Glutamatergic neuron (in vitro differentiated cells): ENCODE measurements at regions not wholly inside any gene's neighbourhood (a gene's known extent, or its start where the extent isn't known, plus 50 kb on each side); places are given as distances from the start of the nearest gene placed in this dataset.
"Not testable (repeated sequence)": the region's sequence is repeated elsewhere in the genome, so short reads cannot be mapped to it uniquely, and the experiment has no call there.

Source experiments
- DNase-seq: peaks from one replicate; pipeline ENCODE4 v3.0.0; 2022
- H3K27ac Mint-ChIP-seq: one replicate; pipeline ENCODE4 v1.8.0; 2020; ENCODE audit warnings: mild to moderate bottlenecking, mixed read lengths, inconsistent platforms; ENCODE audit not compliant: unreplicated experiment
- H3K27me3 Mint-ChIP-seq: one replicate; pipeline ENCODE4 v1.8.0; 2020; ENCODE audit warnings: mild to moderate bottlenecking, moderate library complexity, mixed read lengths, inconsistent platforms; ENCODE audit not compliant: unreplicated experiment
- H3K36me3 Mint-ChIP-seq: one replicate; pipeline ENCODE4 v1.8.0; 2020; ENCODE audit warnings: mild to moderate bottlenecking, mixed read lengths, inconsistent platforms; ENCODE audit not compliant: unreplicated experiment
- H3K4me1 Mint-ChIP-seq: one replicate; pipeline ENCODE4 v1.8.0; 2020; ENCODE audit warnings: mild to moderate bottlenecking, low read depth, mixed read lengths, inconsistent platforms; ENCODE audit not compliant: unreplicated experiment
- H3K4me3 Mint-ChIP-seq: one replicate; pipeline ENCODE4 v1.8.0; 2020; ENCODE audit warnings: mild to moderate bottlenecking, mixed read lengths, inconsistent platforms; ENCODE audit not compliant: unreplicated experiment
- H3K9me3 Mint-ChIP-seq: one replicate; pipeline ENCODE4 v1.8.0; 2020; ENCODE audit warnings: mild to moderate bottlenecking, moderate library complexity, mixed read lengths, inconsistent platforms; ENCODE audit not compliant: unreplicated experiment
- CTCF ChIP-seq: fragments of 200-600 bp; sonication (generic); IDR thresholded peaks from one replicate; pipeline ENCODE4 v1.5.0; 2021; ENCODE audit not compliant: partially characterized antibody, unreplicated experiment

GRCh38 chr13:74243637-74244526 lies 109.7 kb upstream of the KLF12 start:
- no peaks in the 10 kb centered on the region for H3K27me3 Mint-ChIP-seq
- no peak overlapping the region for H3K27ac Mint-ChIP-seq
- TF ChIP-seq CTCF, result no peak
- H3K4me1 Mint-ChIP-seq, result peaks cover 3% of the 10 kb centered on the region
- no peak for DNase-seq
- peaks cover 1% of the 10 kb centered on the region for H3K9me3 Mint-ChIP-seq
- H3K36me3 Mint-ChIP-seq, result peaks cover 9% of the 10 kb centered on the region
- H3K4me3 Mint-ChIP-seq, result no peak overlapping the region

GRCh38 chr13:74241343-74241742 lies 107.1 kb upstream of the KLF12 start:
- H3K27me3 Mint-ChIP-seq, H3K4me3 Mint-ChIP-seq, H3K27ac Mint-ChIP-seq, H3K4me1 Mint-ChIP-seq, H3K36me3 Mint-ChIP-seq, H3K9me3 Mint-ChIP-seq, DNase-seq: not testable (repeated sequence)

GRCh38 chr13:74230984-74231501 lies 96.8 kb upstream of the KLF12 start:
- no peak for DNase-seq
- no peaks in the 10 kb centered on the region for H3K4me1 Mint-ChIP-seq
- no peak overlapping the region for H3K4me3 Mint-ChIP-seq
- no peaks in the 10 kb centered on the region for H3K27me3 Mint-ChIP-seq
- no peaks in the 10 kb centered on the region for H3K9me3 Mint-ChIP-seq
- peaks cover 4% of the 10 kb centered on the region for H3K36me3 Mint-ChIP-seq
- TF ChIP-seq CTCF, result no peak
- H3K27ac Mint-ChIP-seq, result no peak overlapping the region

GRCh38 chr13:74229242-74229641 lies 95.0 kb upstream of the KLF12 start:
- no peaks in the 10 kb centered on the region for H3K27me3 Mint-ChIP-seq
- TF ChIP-seq CTCF, result no peak

GRCh38 chr13:74227476-74228158 lies 93.4 kb upstream of the KLF12 start:
- no peak overlapping the region for H3K27ac Mint-ChIP-seq
- no peak overlapping the region for H3K4me3 Mint-ChIP-seq
- H3K4me1 Mint-ChIP-seq, result no peaks in the 10 kb centered on the region
- no peak for DNase-seq
- peaks cover 4% of the 10 kb centered on the region for H3K36me3 Mint-ChIP-seq
- no peaks in the 10 kb centered on the region for H3K9me3 Mint-ChIP-seq
- no peaks in the 10 kb centered on the region for H3K27me3 Mint-ChIP-seq
- no peak for TF ChIP-seq CTCF

More at GRCh38 chr13:74229242-74229641, 95.0 kb upstream of the KLF12 start:
- H3K4me3 Mint-ChIP-seq, result no peak overlapping the region
- H3K36me3 Mint-ChIP-seq, result peaks cover 4% of the 10 kb centered on the region
- H3K27ac Mint-ChIP-seq, result no peak overlapping the region
- no peak for DNase-seq
- no peaks in the 10 kb centered on the region for H3K9me3 Mint-ChIP-seq
- no peaks in the 10 kb centered on the region for H3K4me1 Mint-ChIP-seq
